GM18520 (cell line): ENCODE measurements at regions not wholly inside any gene's neighbourhood (a gene's known extent, or its start where the extent isn't known, plus 50 kb on each side); places are given as distances from the start of the nearest gene placed in this dataset.
"Not testable (repeated sequence)": the region's sequence is repeated elsewhere in the genome, so short reads cannot be mapped to it uniquely, and the experiment has no call there.

Experiments used
- ATAC-seq: cut with Tn5 transposase; IDR thresholded peaks from one replicate; pipeline ENCODE4 v1.9.1; 2021; ENCODE audit not compliant: unreplicated experiment

GRCh38 chr2:7866825-7867224 lies 815.0 kb upstream of the ID2 start:
- ATAC-seq = no peak

GRCh38 chr2:7867867-7868266 lies 814.0 kb upstream of the ID2 start:
- no peak for ATAC-seq

DNA sequence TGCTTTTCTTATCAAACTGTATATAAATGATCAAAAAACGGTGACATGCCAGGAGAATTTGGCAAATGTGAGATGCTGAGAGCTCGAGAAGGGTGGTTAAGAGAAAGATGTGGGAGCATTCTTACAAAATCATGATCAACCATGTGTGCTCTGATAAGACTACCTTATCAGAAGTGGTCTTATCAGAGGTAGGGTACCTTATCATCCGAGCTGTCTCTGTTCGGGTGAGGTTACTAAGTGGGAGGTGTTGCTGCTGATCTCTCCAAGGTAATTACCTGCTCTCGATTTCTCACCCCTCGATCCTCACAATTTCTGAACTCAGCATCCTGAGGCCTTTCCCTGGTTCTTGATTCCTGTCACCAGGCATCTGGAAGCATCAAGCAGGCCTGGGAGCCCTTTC lies 813.0 kb upstream of the ID2 start:
- ATAC-seq = no peak

DNA sequence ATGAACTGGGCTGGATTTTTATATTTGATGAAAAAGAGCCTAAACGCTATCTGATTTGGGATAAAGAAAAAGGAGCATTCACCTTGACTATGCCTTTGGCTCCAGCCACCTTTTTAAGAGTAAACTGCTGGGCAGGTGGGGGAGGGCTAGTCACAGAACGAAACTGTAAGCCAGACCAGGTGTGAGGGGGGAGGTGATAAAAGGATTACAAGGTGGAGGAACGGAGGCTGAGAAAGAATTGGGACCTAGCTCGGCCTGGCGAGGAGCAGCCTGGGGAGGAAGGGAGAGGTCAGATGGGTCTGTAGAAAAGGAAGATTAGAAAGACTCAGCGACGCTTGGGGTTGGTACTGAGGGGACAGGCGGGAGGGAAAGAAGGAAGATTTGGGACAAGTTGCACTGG lies 805.4 kb upstream of the ID2 start:
- ATAC-seq = not testable (repeated sequence)

GRCh38 chr2:7878266-7878665 lies 803.6 kb upstream of the ID2 start:
- ATAC-seq = not testable (repeated sequence)

- no peak for ATAC-seq
Observed at GRCh38 chr2:7878786-7879482, 802.9 kb upstream of the ID2 start.

DNA sequence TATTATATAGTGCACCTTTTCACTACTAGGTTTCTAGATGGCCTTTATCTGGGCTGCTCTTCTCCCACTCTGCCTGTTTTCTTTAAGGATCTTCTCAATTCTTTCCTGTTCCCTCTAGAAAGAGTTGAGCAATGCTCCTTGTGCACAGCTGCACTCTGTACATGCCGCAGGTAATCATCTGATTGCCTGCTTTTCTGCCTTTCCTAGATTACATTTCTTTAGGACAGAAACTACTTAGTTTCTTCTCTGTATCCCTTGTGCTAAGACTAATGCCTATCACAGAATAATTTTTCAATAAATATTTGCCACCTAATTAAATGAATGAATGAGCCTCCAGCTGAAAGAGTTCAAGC lies 802.4 kb upstream of the ID2 start:
- no peak for ATAC-seq

- ATAC-seq = no peak
Observed at GRCh38 chr2:7880126-7880525, 801.7 kb upstream of the ID2 start.

- ATAC-seq = no peak
Observed at GRCh38 chr2:7880566-7880965, 801.3 kb upstream of the ID2 start.

DNA sequence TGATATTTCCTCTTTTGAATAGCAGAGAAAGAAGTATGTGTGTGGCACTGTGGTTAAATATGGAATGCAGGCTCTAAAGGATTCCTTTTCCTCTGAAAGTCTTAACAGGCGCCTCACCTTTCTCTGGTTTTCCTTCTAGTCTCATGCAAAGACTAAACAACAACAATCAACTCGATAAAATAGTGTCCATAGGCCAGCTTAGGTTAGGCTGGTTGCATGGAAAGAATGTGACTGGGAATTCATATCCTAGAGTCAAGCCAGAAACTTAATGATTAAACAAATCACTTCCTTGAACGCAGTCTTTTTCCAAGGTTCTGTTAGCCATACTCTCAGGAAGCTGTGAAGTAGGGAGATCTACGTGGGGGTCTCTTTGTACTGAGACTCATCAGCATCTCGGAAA lies 800.8 kb upstream of the ID2 start:
- ATAC-seq = no peak

DNA sequence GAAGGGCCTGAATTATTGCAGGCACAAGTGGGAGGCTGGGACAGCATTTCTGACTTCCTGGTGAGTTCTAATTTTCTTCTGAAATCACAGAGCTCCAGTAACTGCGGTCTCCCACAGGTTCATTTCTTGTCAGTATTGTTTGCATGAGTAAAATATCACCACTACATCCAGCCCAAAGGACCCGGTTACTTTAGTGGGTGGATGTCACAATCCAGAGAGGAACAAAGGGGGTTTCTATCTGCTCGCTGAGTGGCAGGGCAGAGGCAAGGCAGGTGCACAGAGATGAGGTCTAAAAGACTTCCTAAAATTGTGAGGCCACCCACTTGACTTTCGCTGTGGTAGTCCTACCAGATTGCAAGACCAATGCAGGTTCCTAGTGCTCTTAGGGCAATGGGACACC lies 800.4 kb upstream of the ID2 start:
- no peak for ATAC-seq

DNA sequence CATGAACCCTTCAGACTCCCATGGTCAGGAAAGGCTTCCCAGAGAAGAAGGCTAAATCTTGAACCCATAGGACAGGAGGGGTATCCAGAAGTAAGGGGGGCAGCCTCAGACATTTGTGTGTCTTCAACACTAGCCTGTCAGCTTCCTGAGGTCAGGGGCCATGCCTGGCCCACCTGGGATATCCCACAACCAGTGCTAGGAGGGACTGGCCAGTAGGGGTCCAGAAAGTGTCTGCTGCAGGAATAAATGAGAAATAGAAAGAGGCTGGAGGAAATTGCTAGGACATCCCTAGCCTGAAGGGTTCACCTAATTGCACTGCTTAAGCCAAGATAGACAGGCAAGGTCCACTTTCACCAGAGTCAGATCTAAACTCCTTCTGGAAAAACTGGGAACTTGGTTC lies 799.6 kb upstream of the ID2 start:
- no peak for ATAC-seq

DNA sequence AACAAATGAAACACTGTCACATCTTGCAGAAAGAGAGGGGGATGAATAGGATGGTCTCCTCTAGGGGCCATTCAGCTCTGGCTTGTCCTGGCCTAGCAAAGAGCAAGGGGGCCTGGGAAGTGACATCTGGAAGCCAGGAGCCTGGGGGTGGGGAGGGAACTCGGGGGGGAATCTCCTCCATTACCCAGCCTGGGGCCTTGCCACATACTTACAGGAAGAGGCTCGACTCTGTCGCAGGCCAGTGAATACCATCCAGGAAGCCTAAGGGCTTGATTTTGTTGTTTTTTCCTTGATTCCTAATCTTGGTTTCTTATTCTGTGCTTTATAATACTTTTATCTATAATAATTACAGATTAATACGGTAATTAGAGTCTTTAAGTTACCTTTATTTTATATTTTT lies 797.5 kb upstream of the ID2 start:
- ATAC-seq = no peak

GRCh38 chr2:7886666-7887065 lies 795.2 kb upstream of the ID2 start:
- ATAC-seq = no peak

GRCh38 chr2:7887441-7887840 lies 794.4 kb upstream of the ID2 start:
- ATAC-seq = no peak

- ATAC-seq = no peak
Observed at GRCh38 chr2:7888876-7889275, 793.0 kb upstream of the ID2 start.

DNA sequence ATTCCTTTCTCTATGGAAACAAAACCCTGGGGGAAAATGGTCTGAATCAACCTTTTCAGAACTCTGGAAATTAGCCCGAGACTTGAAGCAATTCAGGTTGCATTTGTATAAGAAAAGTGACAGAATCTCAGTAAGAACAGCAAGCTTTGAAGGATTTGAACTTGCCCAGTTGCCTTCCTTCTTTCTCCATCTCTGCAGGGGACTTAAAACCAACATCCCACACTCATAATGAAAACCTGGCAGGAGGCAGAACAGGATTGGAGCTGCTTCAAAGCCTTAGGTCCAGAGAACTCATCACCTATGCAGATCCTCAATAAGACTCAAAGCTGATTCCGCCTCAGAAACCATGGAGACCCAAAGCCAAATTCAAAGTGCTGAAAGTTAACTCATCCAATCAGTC lies 790.5 kb upstream of the ID2 start:
- ATAC-seq = no peak

GRCh38 chr2:7895289-7895688 lies 786.6 kb upstream of the ID2 start:
- ATAC-seq = no peak

DNA sequence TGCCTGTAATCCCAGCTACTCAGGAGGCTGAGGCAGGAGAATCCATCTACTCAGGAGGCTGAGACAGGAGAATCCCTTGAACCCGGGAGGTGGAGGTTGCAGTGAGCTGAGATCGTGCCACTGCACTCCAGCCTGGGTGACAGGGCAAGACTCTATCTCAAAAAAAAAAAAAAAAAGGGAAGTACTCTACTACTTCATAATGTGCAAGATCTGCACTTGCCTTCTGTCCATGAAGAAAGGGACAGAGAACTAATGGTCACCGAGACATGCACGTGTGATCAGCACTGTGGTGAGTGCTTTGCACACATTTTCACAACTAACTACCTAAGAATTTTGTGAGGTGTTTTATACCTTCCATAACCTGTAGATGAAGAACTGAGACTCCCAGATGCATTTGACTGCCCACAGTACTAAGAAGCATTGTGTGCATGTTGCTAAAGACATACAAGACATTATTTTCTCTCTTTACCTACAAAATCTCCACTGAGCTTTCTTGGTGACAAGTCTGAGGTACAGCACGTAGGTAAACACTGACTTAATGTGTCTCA lies 784.8 kb upstream of the ID2 start:
- ATAC-seq = no peak

GRCh38 chr2:7899241-7899640 lies 782.6 kb upstream of the ID2 start:
- ATAC-seq = no peak

DNA sequence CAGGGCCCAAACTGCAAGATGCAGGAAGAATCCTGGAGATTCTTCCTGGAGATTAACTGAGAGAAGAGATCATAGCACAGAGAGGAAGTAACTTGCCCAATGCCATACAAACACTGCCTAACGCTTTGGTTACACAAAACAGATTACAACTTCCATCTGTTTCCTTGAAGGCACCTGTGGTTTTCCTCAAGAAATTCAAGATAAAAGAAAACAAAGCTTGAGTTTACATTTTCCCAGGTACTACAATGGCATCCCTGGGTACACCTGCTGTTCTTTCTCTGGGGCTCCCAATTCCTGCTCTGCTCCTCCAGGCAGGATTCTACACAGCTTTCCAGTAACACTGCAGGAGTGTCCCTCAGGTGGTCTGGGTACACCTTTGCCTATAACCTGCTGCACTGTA lies 781.9 kb upstream of the ID2 start:
- no peak for ATAC-seq

DNA sequence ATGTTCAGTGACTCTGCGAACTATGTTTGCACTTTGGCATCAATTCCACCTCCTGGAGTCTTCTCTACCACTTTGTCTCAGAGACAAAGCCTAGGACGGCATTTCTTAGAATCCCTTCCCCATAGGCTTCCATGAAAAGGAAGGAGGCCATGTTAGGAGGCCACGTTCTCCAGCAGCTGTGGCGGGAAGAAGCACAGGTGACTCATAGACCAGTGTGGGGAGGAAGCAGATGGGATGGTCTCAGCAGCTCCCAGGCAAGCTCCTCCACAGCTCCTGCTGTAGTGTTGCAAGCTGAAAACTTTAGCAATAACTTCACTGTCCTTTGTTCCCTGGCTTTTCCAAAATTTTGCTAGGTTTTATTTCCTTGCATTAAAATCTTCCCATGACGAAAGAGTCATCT lies 781.3 kb upstream of the ID2 start:
- ATAC-seq = no peak

- ATAC-seq = no peak
Observed at GRCh38 chr2:7902251-7902765, 779.5 kb upstream of the ID2 start.
